ENCODE measurements at regions not wholly inside any gene's neighbourhood (a gene's known extent, or its start where the extent isn't known, plus 50 kb on each side); places are given as distances from the start of the nearest gene placed in this dataset.

DNA sequence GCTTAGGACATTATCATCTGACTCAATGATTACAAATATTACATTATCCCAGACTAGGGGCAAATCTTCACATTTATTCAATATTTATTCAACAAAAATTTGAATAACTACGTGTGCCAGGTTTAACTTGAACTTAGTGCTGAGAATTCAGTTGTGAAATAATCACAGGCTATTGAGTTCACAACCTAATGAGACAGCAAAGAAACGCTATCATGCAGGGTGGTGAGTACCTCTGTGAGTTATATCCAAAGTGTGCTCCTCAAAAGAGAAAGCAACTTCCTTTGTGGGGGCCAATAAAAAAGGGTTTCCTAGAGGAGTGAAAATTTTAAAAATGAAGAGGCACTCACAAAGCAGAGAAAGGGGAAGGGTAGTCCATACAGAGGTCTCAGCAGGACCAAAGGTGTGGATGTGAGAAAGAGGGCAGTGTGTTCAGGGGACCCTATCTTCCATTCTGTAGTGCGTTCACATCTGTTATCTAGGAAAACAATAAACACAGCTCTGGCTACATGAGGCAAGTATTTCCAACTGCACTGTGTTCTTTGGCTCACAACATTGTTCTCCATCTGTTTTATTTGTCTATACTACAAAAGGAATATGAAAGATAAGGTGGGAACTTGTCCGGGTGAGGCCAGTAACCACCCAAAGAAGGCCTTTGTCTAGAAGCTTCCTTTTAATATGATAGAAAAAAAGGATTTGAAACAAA, 155.4 kb upstream of the MARCKS start:
- DNase-seq (ENCODE audit: low read depth in 2 of 2) = peak; percentile 21 to 29
- TF ChIP-seq, protein P1, sequence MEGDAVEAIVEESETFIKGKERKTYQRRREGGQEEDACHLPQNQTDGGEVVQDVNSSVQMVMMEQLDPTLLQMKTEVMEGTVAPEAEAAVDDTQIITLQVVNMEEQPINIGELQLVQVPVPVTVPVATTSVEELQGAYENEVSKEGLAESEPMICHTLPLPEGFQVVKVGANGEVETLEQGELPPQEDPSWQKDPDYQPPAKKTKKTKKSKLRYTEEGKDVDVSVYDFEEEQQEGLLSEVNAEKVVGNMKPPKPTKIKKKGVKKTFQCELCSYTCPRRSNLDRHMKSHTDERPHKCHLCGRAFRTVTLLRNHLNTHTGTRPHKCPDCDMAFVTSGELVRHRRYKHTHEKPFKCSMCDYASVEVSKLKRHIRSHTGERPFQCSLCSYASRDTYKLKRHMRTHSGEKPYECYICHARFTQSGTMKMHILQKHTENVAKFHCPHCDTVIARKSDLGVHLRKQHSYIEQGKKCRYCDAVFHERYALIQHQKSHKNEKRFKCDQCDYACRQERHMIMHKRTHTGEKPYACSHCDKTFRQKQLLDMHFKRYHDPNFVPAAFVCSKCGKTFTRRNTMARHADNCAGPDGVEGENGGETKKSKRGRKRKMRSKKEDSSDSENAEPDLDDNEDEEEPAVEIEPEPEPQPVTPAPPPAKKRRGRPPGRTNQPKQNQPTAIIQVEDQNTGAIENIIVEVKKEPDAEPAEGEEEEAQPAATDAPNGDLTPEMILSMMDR (IDR thresholded peaks at IDR 0.05; ENCODE audit: low read depth, low read length) = no peak

DNA sequence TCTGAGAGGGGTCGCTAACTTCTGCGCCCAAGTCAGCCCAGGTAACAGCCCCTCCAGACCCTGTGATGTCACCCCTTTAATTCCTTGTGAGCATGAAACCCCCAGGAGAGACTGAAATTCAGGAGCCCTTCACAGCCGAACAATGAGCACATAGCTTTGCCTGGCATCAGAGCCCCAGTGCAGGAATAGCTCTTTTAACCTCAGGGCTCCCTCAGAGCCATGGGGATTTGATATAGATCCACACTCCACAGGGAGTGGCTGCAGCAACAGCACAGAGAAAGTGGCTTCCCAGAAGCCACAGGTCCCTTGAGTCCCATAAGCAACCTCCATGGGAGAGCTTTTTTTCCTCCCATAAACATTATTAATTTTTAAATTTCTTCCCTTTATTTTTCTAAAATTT, 150.0 kb upstream of the MARCKS start:
- H3K4me3 ChIP-seq (replicated peaks in 1 of 2; ENCODE audit: low read depth in 2 of 2, low read length in 2 of 2) = no peak overlapping the region
- DNase-seq (ENCODE audit: low read depth in 2 of 2) = no peak
- TF ChIP-seq, protein P1 (IDR thresholded peaks at IDR 0.05; ENCODE audit: low read depth, low read length) = no peak

More for the DNA sequence above, 155.4 kb upstream of the MARCKS start:
- H3K4me3 ChIP-seq (replicated peaks in 1 of 2; ENCODE audit: low read depth in 2 of 2, low read length in 2 of 2) = no peak overlapping the region

GRCh38 chr6:113709936-113710509, 147.1 kb upstream of the MARCKS start:
- no peak overlapping the region for H3K4me3 ChIP-seq (replicated peaks in 1 of 2; ENCODE audit: low read depth in 2 of 2, low read length in 2 of 2)
- DNase-seq (ENCODE audit: low read depth in 2 of 2) = no peak
- TF ChIP-seq, protein P1 (IDR thresholded peaks at IDR 0.05; ENCODE audit: low read depth, low read length) = no peak

GRCh38 chr6:113713665-113714064, 143.5 kb upstream of the MARCKS start:
- no peak for DNase-seq (ENCODE audit: low read depth in 2 of 2)
- TF ChIP-seq, protein P1 (IDR thresholded peaks at IDR 0.05; ENCODE audit: low read depth, low read length) = no peak
- H3K4me3 ChIP-seq (replicated peaks in 1 of 2; ENCODE audit: low read depth in 2 of 2, low read length in 2 of 2) = no peak overlapping the region

GRCh38 chr6:113718588-113718987, 138.6 kb upstream of the MARCKS start:
- TF ChIP-seq, protein P1 (IDR thresholded peaks at IDR 0.05; ENCODE audit: low read depth, low read length) = no peak
- DNase-seq (ENCODE audit: low read depth in 2 of 2) = no peak
- no peak overlapping the region for H3K4me3 ChIP-seq (replicated peaks in 1 of 2; ENCODE audit: low read depth in 2 of 2, low read length in 2 of 2)

DNA sequence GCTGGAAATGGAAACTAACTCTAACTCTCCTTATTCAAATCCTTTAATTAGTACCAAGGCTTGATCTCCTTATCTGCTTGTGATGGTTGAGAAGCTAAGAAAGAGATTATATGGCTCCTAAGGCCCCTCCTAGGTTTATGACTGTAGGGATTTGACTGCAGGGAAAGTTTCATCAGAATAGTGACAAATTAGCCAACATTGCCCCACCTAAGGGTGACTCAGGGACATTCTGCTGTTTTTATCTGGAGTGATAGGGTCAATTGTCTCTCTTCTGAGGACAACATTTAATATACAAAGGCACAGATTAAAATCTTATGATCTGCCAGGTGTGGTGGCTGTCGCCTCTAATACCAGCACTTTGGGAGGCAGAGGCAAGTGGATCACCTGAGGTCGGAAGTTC, 138.1 kb upstream of the MARCKS start:
- H3K4me3 ChIP-seq (replicated peaks in 1 of 2; ENCODE audit: low read depth in 2 of 2, low read length in 2 of 2) = no peak overlapping the region
- TF ChIP-seq, protein P1 (IDR thresholded peaks at IDR 0.05; ENCODE audit: low read depth, low read length) = no peak
- DNase-seq (ENCODE audit: low read depth in 2 of 2) = peak in 1 of 2 donors; percentile 53

All from cardiac fibroblast (primary cell).